Ureter (tissue), 1 donor: ENCODE measurements at regions not wholly inside any gene's neighbourhood (a gene's known extent, or its start where the extent isn't known, plus 50 kb on each side); places are given as distances from the start of the nearest gene placed in this dataset.

Experiments used
- DNase-seq: peaks from one replicate; pipeline ENCODE4 v3.0.0-alpha.2; 2020; ENCODE audit warnings: low spot score
- donor health status: DM: yes; HTN: yes; CAD: no.

- DNase-seq: no peak
These were observed 89.5 kb upstream of the PGBD5 start for GRCh38 chr1:230515451-230516145.

DNA sequence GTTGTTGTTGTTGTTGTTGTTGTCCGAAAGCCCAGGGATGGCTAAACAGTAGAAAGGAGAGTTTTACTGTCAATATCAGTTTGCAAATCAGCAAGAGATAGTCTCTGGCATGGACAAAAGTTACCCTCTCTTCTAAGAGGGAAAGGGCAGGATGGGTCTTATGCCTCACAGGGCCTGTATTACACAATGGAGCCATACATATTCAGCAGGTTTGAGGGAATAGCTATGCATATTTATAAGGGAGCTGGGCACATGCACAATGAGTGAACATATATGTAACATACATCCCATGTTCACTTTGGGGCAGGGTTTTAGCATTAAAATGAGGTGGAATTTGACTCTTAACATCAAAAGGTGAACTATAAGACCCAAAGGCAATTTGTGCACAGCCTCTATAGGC lies 84.4 kb upstream of the PGBD5 start:
- no peak for DNase-seq

- no peak for DNase-seq
These were observed 83.3 kb upstream of the PGBD5 start for GRCh38 chr1:230509281-230509977.

GRCh38 chr1:230507666-230508402 lies 81.7 kb upstream of the PGBD5 start:
- peak; percentile 54 for DNase-seq

- no peak for DNase-seq
These were observed 81.1 kb upstream of the PGBD5 start for GRCh38 chr1:230507236-230507635.

DNA sequence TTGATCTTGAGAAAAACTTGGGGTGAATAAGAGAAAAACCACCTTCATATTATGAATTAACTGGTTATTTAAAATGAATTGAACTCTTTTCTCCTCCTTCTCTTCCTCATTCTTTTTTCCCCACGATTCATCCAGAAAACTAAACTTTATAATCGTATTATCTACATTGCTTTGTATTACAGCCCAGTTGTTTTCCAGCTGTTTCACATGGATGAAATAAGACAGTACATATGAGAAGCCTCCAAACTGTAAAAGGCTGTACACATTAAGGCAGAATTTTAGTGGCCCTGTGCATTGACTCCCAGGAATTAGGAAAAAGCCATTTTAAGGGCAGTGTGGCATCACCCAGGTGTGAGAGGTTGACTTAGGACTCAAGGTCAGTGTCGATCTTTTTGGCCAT lies 80.3 kb upstream of the PGBD5 start:
- no peak for DNase-seq

DNA sequence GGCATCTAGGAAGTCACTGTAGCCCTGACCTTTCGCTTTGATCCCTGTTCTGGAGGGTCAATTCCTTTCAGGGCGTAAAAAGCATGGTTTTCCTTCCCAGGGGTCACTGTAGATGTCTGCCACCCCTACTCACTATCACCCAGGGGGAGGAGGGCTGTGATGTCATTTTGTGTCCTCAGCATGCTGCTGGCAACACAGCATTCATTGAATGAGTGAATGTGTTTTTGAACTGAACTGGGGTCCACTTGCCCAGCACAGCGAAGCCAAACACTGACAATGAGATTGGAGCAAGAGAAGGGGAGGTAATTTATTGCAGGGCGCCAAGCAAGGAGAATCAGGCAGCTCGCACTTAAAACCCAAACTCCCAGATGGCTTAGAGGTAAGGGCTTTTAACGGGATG lies 78.2 kb upstream of the PGBD5 start:
- DNase-seq: no peak

- no peak for DNase-seq
These were observed 77.6 kb upstream of the PGBD5 start for GRCh38 chr1:230503726-230504125.

DNA sequence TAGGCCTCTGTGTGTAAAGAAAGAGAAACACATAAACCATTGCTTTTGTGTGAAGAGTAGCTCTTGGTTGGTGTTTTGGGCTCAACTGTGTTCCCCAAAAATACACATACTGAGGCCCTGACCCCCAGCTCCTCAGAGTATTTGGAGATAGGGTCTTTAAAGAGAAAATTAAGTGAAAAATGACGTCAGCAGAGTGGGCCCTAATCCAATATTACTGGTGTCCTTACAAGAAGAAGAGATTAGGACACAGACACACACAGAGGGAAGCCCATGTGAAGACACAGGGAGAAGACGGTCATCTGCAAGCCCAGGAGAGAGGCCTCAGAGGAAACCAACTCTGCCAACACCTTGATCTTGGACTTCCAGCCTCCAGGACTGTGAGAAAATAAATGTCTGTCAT lies 76.9 kb upstream of the PGBD5 start:
- DNase-seq: no peak

DNA sequence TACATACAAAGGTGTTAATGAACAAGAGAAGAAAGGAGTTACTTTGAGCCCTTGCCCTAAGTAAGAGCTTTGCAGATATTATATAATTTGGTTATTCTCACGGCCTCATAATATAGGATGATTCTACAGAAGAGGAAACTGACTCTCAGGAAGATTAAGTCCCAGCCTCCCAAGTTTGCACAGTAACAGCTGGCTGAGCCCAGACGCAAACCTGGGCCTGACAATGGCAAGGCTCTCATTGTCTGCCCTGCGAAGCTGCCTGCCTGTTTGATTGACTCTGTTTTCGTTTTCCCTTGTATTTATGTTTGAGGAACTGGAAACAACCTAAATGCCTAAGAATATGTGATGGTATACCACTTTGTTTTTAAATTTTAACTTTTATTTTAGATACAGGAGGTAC lies 76.2 kb upstream of the PGBD5 start:
- no peak for DNase-seq

GRCh38 chr1:230501849-230502248 lies 75.7 kb upstream of the PGBD5 start:
- no peak for DNase-seq

DNA sequence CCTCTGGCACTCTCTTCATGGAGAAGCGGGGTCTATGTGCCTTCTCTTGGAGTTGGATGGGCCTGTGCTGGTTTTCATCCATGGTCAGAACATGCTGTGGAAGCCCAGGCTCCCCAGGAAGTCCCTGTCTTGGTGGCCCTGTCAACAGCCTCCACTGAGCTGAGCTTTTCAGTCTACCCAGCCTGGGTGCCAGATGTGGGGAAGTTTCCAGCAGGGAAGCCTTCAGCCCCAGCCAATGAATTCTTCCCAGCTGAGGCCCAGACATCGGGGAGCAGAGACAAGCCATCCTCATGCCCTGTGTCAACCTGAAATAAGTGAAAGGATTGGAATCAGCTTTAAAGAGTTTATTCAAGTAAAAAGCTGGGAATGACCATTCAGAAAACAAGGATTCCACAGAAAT lies 75.1 kb upstream of the PGBD5 start:
- no peak for DNase-seq

- DNase-seq: no peak
These were observed 73.9 kb upstream of the PGBD5 start for GRCh38 chr1:230500063-230500462.

- no peak for DNase-seq
These were observed 73.4 kb upstream of the PGBD5 start for GRCh38 chr1:230499496-230499895.

DNA sequence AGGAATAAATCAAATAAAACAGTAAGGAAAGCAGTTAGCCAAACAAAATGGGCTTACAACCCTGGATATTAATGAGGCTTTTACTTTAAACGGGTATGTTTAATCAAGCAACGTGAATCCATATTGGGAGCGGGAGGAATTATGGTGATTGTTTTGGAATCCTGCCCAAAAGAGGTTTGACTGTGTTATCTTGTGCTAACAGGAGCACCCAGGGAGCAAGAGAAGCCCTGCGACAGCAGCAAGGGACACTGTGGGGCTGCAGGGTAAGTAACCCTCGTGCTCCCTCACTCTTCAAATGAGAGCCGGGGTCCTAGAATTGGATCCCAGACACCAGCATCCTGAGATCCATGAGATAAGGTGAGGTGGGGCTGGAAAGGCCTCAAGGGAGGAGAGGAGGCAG lies 72.6 kb upstream of the PGBD5 start:
- no peak for DNase-seq

GRCh38 chr1:230496451-230496850 lies 70.3 kb upstream of the PGBD5 start:
- no peak for DNase-seq

DNA sequence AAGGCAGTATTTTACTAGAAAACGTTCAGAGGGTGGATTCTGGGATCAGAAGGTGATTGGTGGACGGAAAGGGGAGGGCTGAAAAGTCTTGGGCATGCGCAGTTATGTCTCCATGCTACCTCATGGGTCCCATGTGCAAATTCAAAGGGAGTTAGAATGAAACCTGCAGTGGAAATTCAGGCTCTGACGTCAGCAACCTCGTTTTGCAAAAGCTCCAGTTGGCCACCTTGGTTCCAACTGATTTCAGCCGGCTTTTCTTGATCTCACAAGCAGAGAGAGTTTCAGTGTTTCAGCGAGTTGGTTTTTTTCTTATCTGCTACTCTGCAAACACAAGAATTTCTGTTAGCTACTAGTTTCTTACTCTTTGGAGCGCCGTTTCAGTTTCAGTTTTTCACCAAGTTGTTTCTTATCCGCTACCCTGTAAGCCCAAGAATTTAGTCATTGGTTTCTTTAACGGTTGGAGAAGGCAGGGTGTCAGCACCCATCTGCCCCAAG lies 69.8 kb upstream of the PGBD5 start:
- DNase-seq: no peak

GRCh38 chr1:230495076-230495475 lies 68.9 kb upstream of the PGBD5 start:
- no peak for DNase-seq

DNA sequence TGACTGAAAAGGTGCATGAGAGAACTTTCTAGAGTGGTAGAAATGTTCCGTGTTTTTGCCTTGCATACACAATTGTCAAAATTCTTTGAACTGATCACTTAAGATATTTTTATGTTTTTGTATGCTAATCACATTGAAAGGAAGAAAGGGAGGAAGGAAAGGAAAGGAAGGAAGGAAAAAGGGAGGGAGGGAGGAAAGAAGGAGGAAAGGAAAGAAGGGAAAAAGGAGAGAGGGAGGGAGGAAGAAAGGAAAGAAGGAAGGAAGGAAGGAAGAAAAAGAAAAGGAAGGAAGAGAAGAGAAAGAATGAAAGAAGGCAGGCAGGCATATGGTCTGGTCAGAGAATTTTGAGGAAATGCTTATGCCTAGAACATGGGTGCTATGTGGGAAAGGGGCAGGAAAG lies 68.4 kb upstream of the PGBD5 start:
- no peak for DNase-seq

DNA sequence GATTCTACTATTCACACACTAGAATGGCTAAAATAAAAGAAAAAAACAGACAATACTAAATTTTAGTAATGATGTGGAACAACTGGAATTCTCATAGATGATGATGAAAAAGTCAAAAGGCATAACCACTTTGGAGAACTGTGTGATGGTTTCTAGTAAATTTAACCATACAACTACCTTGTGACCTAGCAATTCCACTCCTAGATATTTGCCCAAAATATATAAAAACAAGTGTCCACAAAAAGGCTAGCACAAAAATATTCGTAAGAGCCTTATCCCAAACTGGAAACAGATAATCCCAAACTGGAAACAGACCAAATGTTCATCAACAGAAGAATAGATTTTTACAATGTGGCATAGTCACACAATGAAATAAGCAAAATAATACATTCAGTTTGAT lies 67.9 kb upstream of the PGBD5 start:
- no peak for DNase-seq

GRCh38 chr1:230493264-230493663 lies 67.1 kb upstream of the PGBD5 start:
- no peak for DNase-seq

GRCh38 chr1:230490436-230490835 lies 64.3 kb upstream of the PGBD5 start:
- no peak for DNase-seq
